ENCODE measurements at regions not wholly inside any gene's neighbourhood (a gene's known extent, or its start where the extent isn't known, plus 50 kb on each side); places are given as distances from the start of the nearest gene placed in this dataset.

DNA sequence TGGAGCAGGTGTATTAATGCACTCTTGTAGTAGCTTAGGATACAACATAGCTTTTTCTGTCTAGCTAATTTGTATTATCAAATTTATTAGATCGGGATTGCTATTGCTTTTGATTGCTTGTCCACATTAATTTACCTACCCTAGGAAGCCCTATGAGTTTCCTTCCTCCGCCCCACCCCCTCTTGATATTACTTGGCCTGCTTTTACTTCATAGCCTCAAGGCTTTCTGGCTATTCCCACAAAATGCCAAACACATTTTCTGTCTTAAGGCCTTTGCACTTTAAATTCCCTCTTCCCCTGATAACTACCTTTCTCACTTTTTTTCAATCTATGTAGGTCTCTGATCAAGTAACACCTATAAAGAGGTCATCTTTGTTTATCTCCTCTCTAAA is 99.1 kb upstream of the PRSS16 start:
- H3K9me3 ChIP-seq (ENCODE audit: control insufficient read depth in 2 of 2, low read length in 2 of 2): no peaks in the 10 kb centered on the region
- no peak overlapping the region for H3K4me3 ChIP-seq (ENCODE audit: low read length in 2 of 2)

DNA sequence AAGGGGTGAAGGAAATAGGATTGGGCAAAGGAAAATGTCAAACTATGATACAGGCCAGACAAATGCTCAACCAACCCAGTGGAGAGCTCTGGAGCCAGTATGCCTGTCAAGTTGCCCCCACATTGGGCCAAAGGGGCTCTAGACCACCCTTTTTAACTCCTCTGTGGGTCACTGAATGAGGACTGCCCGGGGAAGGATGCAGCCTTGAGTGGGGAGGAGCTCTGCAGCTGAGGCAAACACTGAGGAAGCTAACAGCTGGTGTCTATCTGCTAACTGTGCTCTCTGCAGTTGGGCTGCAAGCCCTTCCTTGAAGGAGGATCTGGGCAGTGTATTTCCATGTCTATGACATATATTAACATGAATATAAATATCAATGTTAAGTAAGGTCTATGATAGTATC is 98.4 kb upstream of the PRSS16 start:
- no peak overlapping the region for H3K9ac ChIP-seq (ENCODE audit: low read depth in 1 of 2, low read length in 2 of 2)
- no peaks in the 10 kb centered on the region for H3K27me3 ChIP-seq (ENCODE audit: control insufficient read depth in 2 of 2, insufficient read depth in 2 of 2, low read length in 2 of 2)
- no peak overlapping the region for H3K27ac ChIP-seq (ENCODE audit: low read depth in 2 of 2, low read length in 2 of 2)
- H3K9me3 ChIP-seq (ENCODE audit: control insufficient read depth in 2 of 2, low read length in 2 of 2): no peaks in the 10 kb centered on the region
- H3K4me3 ChIP-seq (ENCODE audit: low read length in 2 of 2): no peak overlapping the region
- no peaks in the 10 kb centered on the region for H3K36me3 ChIP-seq (ENCODE audit: control insufficient read depth in 2 of 2, insufficient read depth in 2 of 2, low read length in 2 of 2)
- H3K4me1 ChIP-seq (ENCODE audit: control insufficient read depth in 2 of 2, insufficient read depth in 2 of 2, low read length in 2 of 2): peaks cover 8 to 13% of the 10 kb centered on the region in 2 donors

More for the DNA sequence above, 99.1 kb upstream of the PRSS16 start:
- H3K27me3 ChIP-seq (ENCODE audit: control insufficient read depth in 2 of 2, insufficient read depth in 2 of 2, low read length in 2 of 2): no peaks in the 10 kb centered on the region
- no peak overlapping the region for H3K27ac ChIP-seq (ENCODE audit: low read depth in 2 of 2, low read length in 2 of 2)
- no peak overlapping the region for H3K9ac ChIP-seq (ENCODE audit: low read depth in 1 of 2, low read length in 2 of 2)
- no peaks in the 10 kb centered on the region for H3K36me3 ChIP-seq (ENCODE audit: control insufficient read depth in 2 of 2, insufficient read depth in 2 of 2, low read length in 2 of 2)
- peaks cover 8 to 13% of the 10 kb centered on the region in 2 donors for H3K4me1 ChIP-seq (ENCODE audit: control insufficient read depth in 2 of 2, insufficient read depth in 2 of 2, low read length in 2 of 2)

DNA sequence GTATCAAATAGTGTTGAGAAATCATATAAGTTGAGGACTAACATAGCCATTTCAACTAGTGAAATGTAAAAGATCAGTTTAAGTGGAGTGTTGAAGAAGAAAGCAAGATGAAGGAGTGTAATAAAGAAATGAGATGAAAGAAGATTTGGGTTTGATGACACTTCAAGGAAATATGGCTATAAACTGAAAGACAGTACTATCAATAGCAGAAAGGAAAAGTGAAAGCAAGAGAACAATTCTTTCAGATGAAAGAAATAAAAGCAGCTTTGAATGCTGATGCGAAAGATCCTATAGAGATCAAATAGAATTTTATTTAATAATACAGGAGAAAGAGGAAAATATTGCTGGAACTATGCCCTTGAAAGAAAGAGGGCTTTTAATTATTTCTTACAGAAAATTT is 92.8 kb upstream of the PRSS16 start:
- no peaks in the 10 kb centered on the region for H3K27me3 ChIP-seq (ENCODE audit: control insufficient read depth in 2 of 2, insufficient read depth in 2 of 2, low read length in 2 of 2)
- H3K36me3 ChIP-seq (ENCODE audit: control insufficient read depth in 2 of 2, insufficient read depth in 2 of 2, low read length in 2 of 2): no peaks in the 10 kb centered on the region
- H3K4me3 ChIP-seq (ENCODE audit: low read length in 2 of 2): no peak overlapping the region
- H3K9me3 ChIP-seq (ENCODE audit: control insufficient read depth in 2 of 2, low read length in 2 of 2): no peaks in the 10 kb centered on the region
- peaks cover 6 to 7% of the 10 kb centered on the region in 2 donors for H3K4me1 ChIP-seq (ENCODE audit: control insufficient read depth in 2 of 2, insufficient read depth in 2 of 2, low read length in 2 of 2)
- no peak overlapping the region for H3K27ac ChIP-seq (ENCODE audit: low read depth in 2 of 2, low read length in 2 of 2)
- no peak overlapping the region for H3K9ac ChIP-seq (ENCODE audit: low read depth in 1 of 2, low read length in 2 of 2)

DNA sequence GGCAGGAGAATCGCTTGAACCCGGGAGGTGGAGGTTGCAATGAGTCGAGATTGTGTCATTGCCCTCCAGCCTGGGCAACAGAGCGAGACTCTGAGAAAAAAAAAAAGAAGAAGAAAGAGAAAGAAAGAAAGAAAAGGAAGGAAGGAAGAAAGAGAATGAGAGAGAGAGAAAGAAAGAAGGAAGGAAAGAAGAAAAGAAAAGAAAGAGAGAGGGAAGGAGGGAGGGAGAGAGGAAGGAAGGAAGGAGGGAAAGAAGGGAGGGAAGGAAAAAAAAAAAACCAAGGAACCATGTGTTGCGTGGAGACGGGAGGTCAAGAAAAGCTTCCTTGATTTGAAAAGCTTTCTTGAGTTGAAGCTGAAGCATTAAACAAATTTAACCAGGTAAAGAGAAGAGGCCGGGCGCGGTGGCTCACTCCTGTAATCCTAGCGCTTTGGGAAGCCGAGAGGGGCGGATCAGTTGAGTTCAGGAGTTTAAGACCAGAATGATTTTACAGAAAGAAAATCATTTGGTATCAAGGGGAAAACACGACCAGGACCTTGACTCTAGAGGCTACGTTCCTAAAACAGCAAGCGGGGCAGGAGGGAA is 90.5 kb upstream of the PRSS16 start:
- H3K27me3 ChIP-seq (ENCODE audit: control insufficient read depth in 2 of 2, insufficient read depth in 2 of 2, low read length in 2 of 2): no peaks in the 10 kb centered on the region
- H3K36me3 ChIP-seq (ENCODE audit: control insufficient read depth in 2 of 2, insufficient read depth in 2 of 2, low read length in 2 of 2): no peaks in the 10 kb centered on the region
- peak overlapping the region; percentile 44 to 80 for H3K4me3 ChIP-seq (ENCODE audit: low read length in 2 of 2)
- peak overlapping the region; percentile 36 to 76 for H3K9ac ChIP-seq (ENCODE audit: low read depth in 1 of 2, low read length in 2 of 2)
- H3K9me3 ChIP-seq (ENCODE audit: control insufficient read depth in 2 of 2, low read length in 2 of 2): no peaks in the 10 kb centered on the region
- peaks cover 6 to 7% of the 10 kb centered on the region in 2 donors for H3K4me1 ChIP-seq (ENCODE audit: control insufficient read depth in 2 of 2, insufficient read depth in 2 of 2, low read length in 2 of 2)
- H3K27ac ChIP-seq (ENCODE audit: low read depth in 2 of 2, low read length in 2 of 2): peak overlapping the region in 1 of 2 donors; percentile 26

DNA sequence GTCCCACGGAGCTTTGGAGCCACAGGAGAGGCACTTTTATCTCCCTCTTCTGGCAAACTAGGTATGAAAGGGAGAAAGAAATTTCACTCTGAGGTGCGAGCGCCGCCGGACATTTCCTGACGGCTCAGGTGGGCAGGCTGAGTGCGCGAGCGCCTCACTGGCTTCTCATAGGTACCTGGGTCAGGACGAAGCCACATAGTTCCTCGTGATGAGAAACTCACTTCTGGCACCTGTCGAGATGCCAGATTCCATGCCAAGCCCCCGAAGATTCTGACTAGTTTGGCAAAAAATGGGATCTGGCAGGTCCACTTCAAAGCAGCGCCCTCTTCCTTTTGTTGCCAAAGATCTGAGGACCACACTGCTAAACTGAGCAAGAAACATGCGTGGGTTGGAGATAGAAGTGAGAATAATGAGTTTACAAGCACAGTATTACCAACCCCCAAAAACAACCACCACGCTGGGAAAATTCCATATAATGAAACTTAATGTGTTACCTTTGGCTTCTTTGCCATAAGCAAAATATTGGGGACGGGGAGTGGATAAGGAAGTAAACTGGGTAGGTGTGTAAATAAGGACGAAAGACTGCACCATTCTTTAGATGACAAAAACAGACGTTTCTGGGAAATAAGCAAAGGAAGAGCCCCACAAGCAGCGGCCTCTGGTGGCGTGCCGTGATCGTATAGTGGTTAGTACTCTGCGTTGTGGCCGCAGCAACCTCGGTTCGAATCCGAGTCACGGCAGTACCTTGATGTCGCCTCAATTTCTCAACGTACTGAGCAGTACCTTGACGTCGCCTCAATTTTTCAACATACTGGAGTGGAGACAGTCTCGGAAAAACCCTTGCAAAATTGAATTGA is 89.8 kb upstream of the PRSS16 start:
- Histone ChIP-seq H3K27ac (ENCODE audit: low read depth in 2 of 2, low read length in 2 of 2) (peak overlapping the region in 1 of 2 donors; percentile 26), H3K9me3 (ENCODE audit: control insufficient read depth in 2 of 2, low read length in 2 of 2) (no peaks in the 10 kb centered on the region), H3K9ac (ENCODE audit: low read depth in 1 of 2, low read length in 2 of 2) (peak overlapping the region; percentile 36 to 76), H3K27me3 (ENCODE audit: control insufficient read depth in 2 of 2, insufficient read depth in 2 of 2, low read length in 2 of 2) (no peaks in the 10 kb centered on the region), H3K36me3 (ENCODE audit: control insufficient read depth in 2 of 2, insufficient read depth in 2 of 2, low read length in 2 of 2) (no peaks in the 10 kb centered on the region), H3K4me1 (ENCODE audit: control insufficient read depth in 2 of 2, insufficient read depth in 2 of 2, low read length in 2 of 2) (peaks cover 6 to 7% of the 10 kb centered on the region in 2 donors), H3K4me3 (ENCODE audit: low read length in 2 of 2) (peak overlapping the region; percentile 44 to 80)

DNA sequence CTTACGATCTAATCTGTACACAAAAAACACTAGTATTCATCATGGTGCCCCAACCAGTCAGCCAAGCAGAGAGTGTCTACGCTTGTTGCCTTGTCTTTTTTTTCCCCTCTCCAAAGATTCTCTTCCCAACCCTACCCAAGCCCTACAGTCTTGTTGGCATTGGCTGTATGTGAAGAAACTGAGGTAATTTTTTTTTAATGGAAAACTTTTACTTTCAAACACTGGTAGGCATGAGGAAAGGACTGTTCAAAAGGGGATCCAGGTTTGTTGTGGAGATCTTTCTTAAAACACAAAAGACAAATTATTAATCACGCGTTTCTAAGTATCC is 89.2 kb upstream of the PRSS16 start:
- Histone ChIP-seq H3K36me3 (ENCODE audit: control insufficient read depth in 2 of 2, insufficient read depth in 2 of 2, low read length in 2 of 2) (no peaks in the 10 kb centered on the region), H3K4me3 (ENCODE audit: low read length in 2 of 2) (peak overlapping the region in 1 of 2 donors; percentile 80), H3K4me1 (ENCODE audit: control insufficient read depth in 2 of 2, insufficient read depth in 2 of 2, low read length in 2 of 2) (peaks cover 6 to 7% of the 10 kb centered on the region in 2 donors), H3K9ac (ENCODE audit: low read depth in 1 of 2, low read length in 2 of 2) (no peak overlapping the region), H3K27me3 (ENCODE audit: control insufficient read depth in 2 of 2, insufficient read depth in 2 of 2, low read length in 2 of 2) (no peaks in the 10 kb centered on the region), H3K27ac (ENCODE audit: low read depth in 2 of 2, low read length in 2 of 2) (no peak overlapping the region), H3K9me3 (ENCODE audit: control insufficient read depth in 2 of 2, low read length in 2 of 2) (no peaks in the 10 kb centered on the region)

DNA sequence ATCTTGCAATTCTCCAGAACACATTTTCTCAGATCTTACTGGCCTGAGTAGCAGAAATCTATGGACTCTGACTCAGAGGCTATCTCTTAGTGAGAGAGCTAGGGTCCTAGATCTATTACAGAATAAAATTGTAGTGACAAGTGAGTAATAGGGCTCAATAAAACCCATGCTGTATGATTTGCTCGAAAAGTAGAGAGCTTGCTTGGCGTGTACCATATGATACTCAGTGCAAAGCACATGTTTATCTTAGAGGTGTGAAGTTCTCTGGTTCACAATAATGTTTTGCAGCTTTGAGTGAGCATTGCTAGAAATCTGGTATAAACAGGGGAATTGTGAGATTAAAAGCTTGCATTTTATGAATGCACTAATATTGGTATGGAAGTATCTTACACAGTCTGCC is 87.8 kb upstream of the PRSS16 start:
- Histone ChIP-seq H3K4me1 (ENCODE audit: control insufficient read depth in 2 of 2, insufficient read depth in 2 of 2, low read length in 2 of 2) (peaks cover 6 to 7% of the 10 kb centered on the region in 2 donors), H3K9me3 (ENCODE audit: control insufficient read depth in 2 of 2, low read length in 2 of 2) (no peaks in the 10 kb centered on the region), H3K36me3 (ENCODE audit: control insufficient read depth in 2 of 2, insufficient read depth in 2 of 2, low read length in 2 of 2) (no peaks in the 10 kb centered on the region), H3K27me3 (ENCODE audit: control insufficient read depth in 2 of 2, insufficient read depth in 2 of 2, low read length in 2 of 2) (no peaks in the 10 kb centered on the region), H3K27ac (ENCODE audit: low read depth in 2 of 2, low read length in 2 of 2) (no peak overlapping the region), H3K9ac (ENCODE audit: low read depth in 1 of 2, low read length in 2 of 2) (no peak overlapping the region), H3K4me3 (ENCODE audit: low read length in 2 of 2) (no peak overlapping the region)

DNA sequence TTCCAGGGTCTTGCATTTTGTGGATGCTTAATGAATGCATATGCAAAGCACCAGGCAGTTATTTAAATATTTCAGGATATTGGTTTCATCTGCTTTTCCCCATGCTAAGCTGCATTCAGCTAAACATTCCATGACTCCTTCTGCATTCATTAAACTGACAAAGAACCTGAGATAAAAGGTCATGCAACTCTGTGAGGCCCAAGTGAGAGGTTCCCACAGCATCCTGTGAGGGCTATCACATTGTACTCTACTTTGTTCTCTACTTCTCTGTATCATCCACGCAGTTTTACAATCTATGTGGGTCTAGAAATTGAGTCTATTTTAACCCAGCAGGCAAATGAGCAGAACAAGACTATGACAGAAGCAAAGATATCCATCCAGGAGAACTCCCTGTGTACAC is 86.4 kb upstream of the PRSS16 start:
- H3K27me3 ChIP-seq (ENCODE audit: control insufficient read depth in 2 of 2, insufficient read depth in 2 of 2, low read length in 2 of 2): no peaks in the 10 kb centered on the region
- H3K4me3 ChIP-seq (ENCODE audit: low read length in 2 of 2): no peak overlapping the region
- peaks cover 6 to 7% of the 10 kb centered on the region in 2 donors for H3K4me1 ChIP-seq (ENCODE audit: control insufficient read depth in 2 of 2, insufficient read depth in 2 of 2, low read length in 2 of 2)
- no peak overlapping the region for H3K27ac ChIP-seq (ENCODE audit: low read depth in 2 of 2, low read length in 2 of 2)
- H3K9me3 ChIP-seq (ENCODE audit: control insufficient read depth in 2 of 2, low read length in 2 of 2): no peaks in the 10 kb centered on the region
- H3K36me3 ChIP-seq (ENCODE audit: control insufficient read depth in 2 of 2, insufficient read depth in 2 of 2, low read length in 2 of 2): no peaks in the 10 kb centered on the region
- no peak overlapping the region for H3K9ac ChIP-seq (ENCODE audit: low read depth in 1 of 2, low read length in 2 of 2)

DNA sequence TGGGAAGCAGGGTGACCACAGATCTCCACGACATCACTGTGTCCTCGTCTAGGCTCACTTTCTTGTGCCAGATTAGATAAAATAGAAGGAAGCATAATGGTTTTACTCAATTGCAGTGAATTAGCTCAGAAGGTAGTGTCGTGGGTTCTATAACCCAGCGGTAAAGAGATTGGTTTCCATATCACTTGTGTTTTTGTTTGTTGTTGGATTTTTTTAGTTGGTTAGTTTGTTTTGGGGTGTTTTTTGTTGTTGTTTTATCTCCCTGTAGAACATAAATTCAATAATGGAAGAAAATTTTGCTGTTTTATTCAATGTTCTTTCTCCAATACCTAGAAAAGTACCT is 85.9 kb upstream of the PRSS16 start:
- Histone ChIP-seq H3K4me1 (ENCODE audit: control insufficient read depth in 2 of 2, insufficient read depth in 2 of 2, low read length in 2 of 2) (peaks cover 6 to 7% of the 10 kb centered on the region in 2 donors), H3K36me3 (ENCODE audit: control insufficient read depth in 2 of 2, insufficient read depth in 2 of 2, low read length in 2 of 2) (no peaks in the 10 kb centered on the region), H3K27me3 (ENCODE audit: control insufficient read depth in 2 of 2, insufficient read depth in 2 of 2, low read length in 2 of 2) (no peaks in the 10 kb centered on the region), H3K4me3 (ENCODE audit: low read length in 2 of 2) (no peak overlapping the region), H3K9ac (ENCODE audit: low read depth in 1 of 2, low read length in 2 of 2) (no peak overlapping the region), H3K9me3 (ENCODE audit: control insufficient read depth in 2 of 2, low read length in 2 of 2) (no peaks in the 10 kb centered on the region), H3K27ac (ENCODE audit: low read depth in 2 of 2, low read length in 2 of 2) (no peak overlapping the region)

DNA sequence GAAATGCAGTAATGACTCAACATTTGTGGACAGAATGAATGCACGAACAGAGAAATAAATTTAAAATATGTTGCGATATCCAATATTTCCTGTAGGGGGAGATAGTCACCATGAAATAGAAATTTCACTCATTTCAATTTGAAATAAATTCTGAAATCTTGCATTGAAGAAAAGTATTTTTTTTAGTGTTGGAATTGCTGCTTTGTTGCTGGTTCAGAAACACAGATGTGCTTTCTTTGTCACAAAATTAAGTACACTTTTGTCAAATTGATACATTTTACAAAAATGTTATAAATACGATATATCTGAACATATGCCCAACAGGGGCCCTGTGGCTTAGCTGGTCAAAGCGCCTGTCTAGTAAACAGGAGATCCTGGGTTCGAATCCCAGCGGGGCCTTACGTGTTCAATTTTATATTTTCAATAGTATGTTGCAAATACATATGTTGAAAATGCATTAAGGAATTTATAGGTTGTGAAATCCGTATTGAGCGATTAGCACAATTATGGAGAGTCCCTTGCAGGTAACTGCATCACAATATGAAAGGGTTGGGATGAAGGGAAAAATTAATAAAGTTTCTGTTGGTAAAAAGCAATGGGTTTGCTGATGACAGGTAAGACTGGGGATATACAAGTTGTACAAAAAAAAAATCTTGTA is 85.4 kb upstream of the PRSS16 start:
- Histone ChIP-seq H3K27me3 (ENCODE audit: control insufficient read depth in 2 of 2, insufficient read depth in 2 of 2, low read length in 2 of 2) (no peaks in the 10 kb centered on the region), H3K9ac (ENCODE audit: low read depth in 1 of 2, low read length in 2 of 2) (no peak overlapping the region), H3K36me3 (ENCODE audit: control insufficient read depth in 2 of 2, insufficient read depth in 2 of 2, low read length in 2 of 2) (no peaks in the 10 kb centered on the region), H3K27ac (ENCODE audit: low read depth in 2 of 2, low read length in 2 of 2) (no peak overlapping the region), H3K9me3 (ENCODE audit: control insufficient read depth in 2 of 2, low read length in 2 of 2) (no peaks in the 10 kb centered on the region), H3K4me3 (ENCODE audit: low read length in 2 of 2) (no peak overlapping the region), H3K4me1 (ENCODE audit: control insufficient read depth in 2 of 2, insufficient read depth in 2 of 2, low read length in 2 of 2) (peaks cover 4 to 5% of the 10 kb centered on the region in 2 donors)

All from mucosa of rectum (tissue), 2 donors.